ENCODE measurements at regions not wholly inside any gene's neighbourhood (a gene's known extent, or its start where the extent isn't known, plus 50 kb on each side); places are given as distances from the start of the nearest gene placed in this dataset.
A peak's percentile ranks its signal among the peaks of the same experiment; 100 is the strongest.

GRCh38 chr4:115648786-115649185 lies 535.4 kb upstream of the NDST4 start:
- H3K9ac ChIP-seq (ENCODE audit: extremely low read depth, low read length, poor library complexity, severe bottlenecking), result no peak overlapping the region
- H3K4me3 ChIP-seq (ENCODE audit: low read length), result no peak overlapping the region
- WGBS, 2 experiments (ENCODE audit: insufficient coverage in 1 of 2, insufficient read length in 1 of 2), result 94% methylated on average over 1 of the region's 1 CpG; no CpG with 5 or more reads in 1 of the 2 experiments
- DNase-seq, result no peak
- Mint-ChIP-seq H3K27me3 (ENCODE audit: insufficient read depth) (no peaks in the 10 kb centered on the region), H3K36me3 (ENCODE audit: low read depth) (no peaks in the 10 kb centered on the region), H3K4me3 (no peak overlapping the region), H3K9me3 (no peaks in the 10 kb centered on the region), H3K4me1 (no peaks in the 10 kb centered on the region), H3K27ac (no peak overlapping the region)
- no peaks in the 10 kb centered on the region for H3K36me3 ChIP-seq (ENCODE audit: control insufficient read depth, insufficient read depth, low read length)
- TF ChIP-seq CTCF (conservative IDR thresholded peaks at IDR 0.05), result no peak
- no peaks in the 10 kb centered on the region for H3K27me3 ChIP-seq (ENCODE audit: control insufficient read depth, insufficient read depth, low read length, poor library complexity, severe bottlenecking)
- peak overlapping the region; percentile 16 for H3K27ac ChIP-seq (ENCODE audit: low read depth, low read length)
- H3K9me3 ChIP-seq (ENCODE audit: control insufficient read depth, low read length), result no peaks in the 10 kb centered on the region
- no peaks in the 10 kb centered on the region for H3K4me1 ChIP-seq (ENCODE audit: control insufficient read depth, insufficient read depth, low read length)

GRCh38 chr4:115629270-115629669 lies 515.9 kb upstream of the NDST4 start:
- Histone ChIP-seq H3K9ac (ENCODE audit: extremely low read depth, low read length, poor library complexity, severe bottlenecking) (no peak overlapping the region), H3K9me3 (ENCODE audit: control insufficient read depth, low read length) (no peaks in the 10 kb centered on the region), H3K4me1 (ENCODE audit: control insufficient read depth, insufficient read depth, low read length) (no peaks in the 10 kb centered on the region), H3K4me3 (ENCODE audit: low read length) (no peak overlapping the region), H3K27me3 (ENCODE audit: control insufficient read depth, insufficient read depth, low read length, poor library complexity, severe bottlenecking) (no peaks in the 10 kb centered on the region), H3K27ac (ENCODE audit: low read depth, low read length) (no peak overlapping the region), H3K36me3 (ENCODE audit: control insufficient read depth, insufficient read depth, low read length) (no peaks in the 10 kb centered on the region)
- Mint-ChIP-seq H3K27me3 (ENCODE audit: insufficient read depth) (no peaks in the 10 kb centered on the region), H3K4me1 (no peaks in the 10 kb centered on the region), H3K36me3 (ENCODE audit: low read depth) (no peaks in the 10 kb centered on the region), H3K4me3 (no peak overlapping the region), H3K9me3 (no peaks in the 10 kb centered on the region), H3K27ac (no peak overlapping the region)
- no peak for TF ChIP-seq CTCF (conservative IDR thresholded peaks at IDR 0.05)
- 94% methylated on average over 3 of the region's 3 CpGs; no CpG with 5 or more reads in 1 of the 2 experiments for WGBS, 2 experiments (ENCODE audit: insufficient coverage in 1 of 2, insufficient read length in 1 of 2)
- DNase-seq, result no peak

GRCh38 chr4:115609631-115610030 lies 496.2 kb upstream of the NDST4 start:
- Mint-ChIP-seq H3K27ac (no peak overlapping the region), H3K36me3 (ENCODE audit: low read depth) (no peaks in the 10 kb centered on the region), H3K27me3 (ENCODE audit: insufficient read depth) (no peaks in the 10 kb centered on the region), H3K4me3 (no peak overlapping the region), H3K9me3 (no peaks in the 10 kb centered on the region), H3K4me1 (no peaks in the 10 kb centered on the region)
- no peak overlapping the region for H3K9ac ChIP-seq (ENCODE audit: extremely low read depth, low read length, poor library complexity, severe bottlenecking)
- no peaks in the 10 kb centered on the region for H3K36me3 ChIP-seq (ENCODE audit: control insufficient read depth, insufficient read depth, low read length)
- H3K9me3 ChIP-seq (ENCODE audit: control insufficient read depth, low read length), result no peaks in the 10 kb centered on the region
- no peak for DNase-seq
- no peaks in the 10 kb centered on the region for H3K4me1 ChIP-seq (ENCODE audit: control insufficient read depth, insufficient read depth, low read length)
- H3K4me3 ChIP-seq (ENCODE audit: low read length), result no peak overlapping the region
- WGBS, 2 experiments (ENCODE audit: insufficient coverage in 1 of 2, insufficient read length in 1 of 2), result 87 to 100% methylated on average over 1 to 2 of the region's 2 CpGs
- H3K27ac ChIP-seq (ENCODE audit: low read depth, low read length), result no peak overlapping the region
- no peaks in the 10 kb centered on the region for H3K27me3 ChIP-seq (ENCODE audit: control insufficient read depth, insufficient read depth, low read length, poor library complexity, severe bottlenecking)
- TF ChIP-seq CTCF (conservative IDR thresholded peaks at IDR 0.05), result no peak

All from endodermal cell (in vitro differentiated cells).